ENCODE measurements at regions not wholly inside any gene's neighbourhood (a gene's known extent, or its start where the extent isn't known, plus 50 kb on each side); places are given as distances from the start of the nearest gene placed in this dataset.
A peak's percentile ranks its signal among the peaks of the same experiment; 100 is the strongest.

- peak overlapping the region; percentile 65 for H3K4me3 ChIP-seq
- no peaks in the 10 kb centered on the region for H3K36me3 ChIP-seq
- H3K4me1 ChIP-seq: peaks cover 55% of the 10 kb centered on the region
- H3K27me3 ChIP-seq: no peaks in the 10 kb centered on the region
- no peak for TF ChIP-seq CTCF (IDR thresholded peaks at IDR 0.05)
- intact Hi-C loops (cut with DNase I): loop anchor here (10.0 kb wide), 1 partner anchor 107 kb away; no protein-coding TSS in a partner anchor
- peak overlapping the region; percentile 99 for H3K27ac ChIP-seq
- ATAC-seq (no peak), DNase-seq (no peak)
- H3K9me3 ChIP-seq: no peaks in the 10 kb centered on the region
Measured at GRCh38 chr15:92807971-92808571, 92.1 kb upstream of the CHD2 start.

GRCh38 chr15:92808598-92809063, 91.5 kb upstream of the CHD2 start:
- no peak for TF ChIP-seq CTCF (IDR thresholded peaks at IDR 0.05)
- Histone ChIP-seq H3K4me3 (peak overlapping the region; percentile 65), H3K36me3 (no peaks in the 10 kb centered on the region), H3K27ac (peak overlapping the region; percentile 99), H3K27me3 (no peaks in the 10 kb centered on the region), H3K4me1 (peaks cover 49% of the 10 kb centered on the region), H3K9me3 (no peaks in the 10 kb centered on the region)
- intact Hi-C loops (cut with DNase I): loop anchor here (10.0 kb wide), 1 partner anchor 106 kb away; no protein-coding TSS in a partner anchor
- ATAC-seq (peak; percentile 4), DNase-seq (peak; percentile 86)

- Histone ChIP-seq H3K9me3 (no peaks in the 10 kb centered on the region), H3K4me1 (peaks cover 44% of the 10 kb centered on the region), H3K4me3 (peak overlapping the region; percentile 65), H3K27ac (peak overlapping the region; percentile 99), H3K36me3 (no peaks in the 10 kb centered on the region), H3K27me3 (no peaks in the 10 kb centered on the region)
- intact Hi-C loops (cut with DNase I): loop anchor here (10.0 kb wide), 1 partner anchor 106 kb away; no protein-coding TSS in a partner anchor
- ATAC-seq (peak; percentile 93), DNase-seq (peak; percentile 100)
- TF ChIP-seq CTCF (IDR thresholded peaks at IDR 0.05): peak; percentile 99
Measured at GRCh38 chr15:92809064-92809879, 90.9 kb upstream of the CHD2 start.

GRCh38 chr15:92809880-92810361, 90.2 kb upstream of the CHD2 start:
- ATAC-seq (no peak), DNase-seq (no peak)
- intact Hi-C loops (cut with DNase I): loop anchor here (10.0 kb wide), 1 partner anchor 105 kb away; no protein-coding TSS in a partner anchor
- no peak for TF ChIP-seq CTCF (IDR thresholded peaks at IDR 0.05)
- H3K27ac ChIP-seq: peak overlapping the region; percentile 99
- no peaks in the 10 kb centered on the region for H3K9me3 ChIP-seq
- H3K4me3 ChIP-seq: peak overlapping the region; percentile 65
- H3K36me3 ChIP-seq: no peaks in the 10 kb centered on the region
- H3K4me1 ChIP-seq: peaks cover 38% of the 10 kb centered on the region
- no peaks in the 10 kb centered on the region for H3K27me3 ChIP-seq

GRCh38 chr15:92810418-92811138, 89.5 kb upstream of the CHD2 start:
- intact Hi-C loops (cut with DNase I): no loop called here
- H3K4me3 ChIP-seq: peak overlapping the region; percentile 65

More at GRCh38 chr15:92810418-92811138, 89.5 kb upstream of the CHD2 start:
- Histone ChIP-seq H3K27me3 (no peaks in the 10 kb centered on the region), H3K4me1 (peaks cover 33% of the 10 kb centered on the region), H3K27ac (peak overlapping the region; percentile 99), H3K9me3 (no peaks in the 10 kb centered on the region), H3K36me3 (no peaks in the 10 kb centered on the region)
- peak; percentile 89 for DNase-seq
- TF ChIP-seq CTCF (IDR thresholded peaks at IDR 0.05): no peak
- ATAC-seq: peak; percentile 40

Measured in upper lobe of right lung (tissue), 1 donor.